Gastroesophageal sphincter (tissue), 3 donors: ENCODE measurements at regions not wholly inside any gene's neighbourhood (a gene's known extent, or its start where the extent isn't known, plus 50 kb on each side); places are given as distances from the start of the nearest gene placed in this dataset.

Experiments
- CTCF ChIP-seq, 4 experiments: fragments of 200-600 bp in 2 of 4; fragments of 450-650 bp in 2 of 4; sonication (generic) in 1 of 4; IDR thresholded peaks; one replicate each; pipeline ENCODE4 v1.5.1; 2017 to 2019; ENCODE audit warnings: antibody characterized with exemption in 4 of 4, mild to moderate bottlenecking in 2 of 4, moderate library complexity in 2 of 4
- POLR2AphosphoS5 ChIP-seq: sonication (generic); formaldehyde crosslinking; IDR thresholded peaks from one replicate; pipeline ENCODE4 v1.6.1; 2017; ENCODE audit warnings: antibody characterized with exemption

DNA sequence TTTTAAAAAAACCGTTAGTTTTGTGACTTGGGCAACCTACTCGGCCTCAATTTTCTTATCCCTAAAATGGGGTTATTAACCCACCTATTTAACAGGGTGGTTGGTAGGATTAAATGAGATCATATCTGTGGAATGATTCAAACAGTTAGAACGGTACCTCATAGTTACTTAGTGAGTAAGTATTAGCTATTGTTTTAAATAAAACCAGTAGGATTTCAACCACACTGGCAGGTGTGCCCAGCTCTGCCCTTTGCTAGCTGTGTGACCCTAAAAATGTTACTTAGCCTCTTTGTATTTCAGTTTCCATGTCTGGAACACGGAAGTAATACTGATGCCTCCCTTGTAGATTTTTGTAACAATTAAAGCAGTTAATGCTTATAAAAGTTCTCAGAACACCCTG is 225.8 kb upstream of the SPRY1 start:
- no peak for TF ChIP-seq CTCF (IDR thresholded peaks at IDR 0.05)
- TF ChIP-seq POLR2AphosphoS5: no peak
